HCT116 (cell line): ENCODE measurements at regions not wholly inside any gene's neighbourhood (a gene's known extent, or its start where the extent isn't known, plus 50 kb on each side); places are given as distances from the start of the nearest gene placed in this dataset.

ENCODE experiments used
- ATAC-seq: fragments of 200-7000 bp; cut with Tn5 transposase; 2 replicates; pipeline ENCODE4 v1.9.1; 2020; ENCODE audit warnings: mild to moderate bottlenecking, moderate library complexity
- BruUV-seq: library from RNA; stranded (reverse); fragments of 400-500 nt; replicated peaks from 2 replicates; lab custom pipeline; 2021; lab: Mats Ljungman, UMichigan
- CTCF ChIA-PET: fragments of 300-600 bp; sonication (Branson Sonifier 250); formaldehyde crosslinking; loops from one replicate; lab custom pipeline; 2021; ENCODE audit warnings: antibody characterized with exemption; lab: Charles Lee
- POLR2A ChIA-PET: fragments of 300-600, 350-600 bp; sonication (Branson Sonifier 250); formaldehyde crosslinking; loops from one replicate; lab custom pipeline; 2021; ENCODE audit warnings: antibody characterized with exemption; lab: Charles Lee
- RAD21 ChIA-PET, 2 experiments: fragments of 300-600 bp; sonication (Branson Sonifier 250); formaldehyde crosslinking; loops; one replicate each; lab custom pipeline; 2023; ENCODE audit warnings: low total read pairs in 2 of 2; ENCODE audit not compliant: uncharacterized antibody in 2 of 2, unreplicated experiment in 2 of 2, low non-redundant PET in 1 of 2; lab: Charles Lee
- DNase-seq: peaks from one replicate; pipeline ENCODE4 v3.0.0-alpha.2; 2010; ENCODE audit warnings: low read depth, low spot score
- H2AFZ ChIP-seq: fragments of 200-600 bp; shearing (Covaris generic), sonication (generic); 2 replicates; pipeline ENCODE4 v1.6.1; 2017; ENCODE audit warnings: low read depth, mixed run types, mixed read lengths, antibody characterized with exemption, low read length; ENCODE audit not compliant: poor library complexity, severe bottlenecking
- H3K27ac ChIP-seq: 2 replicates; pipeline ENCODE4 v1.5.1; 2012; ENCODE audit warnings: low read depth, low read length
- H3K27me3 ChIP-seq: fragments of 200-600 bp; sonication (generic); 2 replicates; pipeline ENCODE4 v1.6.1; 2016; ENCODE audit warnings: mixed run types, low read length, mixed read lengths; ENCODE audit not compliant: insufficient read depth
- H3K36me3 ChIP-seq, 2 experiments: fragments of 200-500 bp in 1 of 2; fragments of 200-600 bp in 1 of 2; sonication (Bioruptor generic) in 1 of 2; sonication (generic) in 1 of 2; 2 replicates each; pipeline versions ENCODE4 v1.5.1 to v1.6.1; 2014 to 2016; ENCODE audit warnings: low read length in 2 of 2, inconsistent platforms in 1 of 2, mixed read lengths in 1 of 2, mixed run types in 1 of 2; ENCODE audit not compliant: insufficient read depth in 2 of 2, control insufficient read depth in 1 of 2
- H3K4me1 ChIP-seq, 2 experiments: fragments of 200-600 bp in 1 of 2; sonication (generic) in 1 of 2; 2 replicates each; pipeline versions ENCODE4 v1.5.1 to v1.6.1; 2012 to 2017; ENCODE audit warnings: low read length in 2 of 2, inconsistent platforms in 1 of 2, mild to moderate bottlenecking in 1 of 2, mixed read lengths in 1 of 2, mixed run types in 1 of 2, moderate library complexity in 1 of 2; ENCODE audit not compliant: insufficient read depth in 2 of 2, control insufficient read depth in 1 of 2
- H3K4me2 ChIP-seq: fragments of 200-600 bp; sonication (generic); 2 replicates; pipeline ENCODE4 v1.6.1; 2017; ENCODE audit warnings: mixed run types, low read length, mixed read lengths
- H3K4me3 ChIP-seq, 2 experiments: fragments of 200-600 bp in 1 of 2; sonication (generic) in 1 of 2; replicated peaks in 1 of 2; 2 replicates each; pipeline ENCODE4 v1.5.1; 2011 to 2016; ENCODE audit warnings: low read length in 2 of 2, control low read depth in 1 of 2, low read depth in 1 of 2, mild to moderate bottlenecking in 1 of 2, mixed read lengths in 1 of 2, mixed run types in 1 of 2
- H3K79me2 ChIP-seq: fragments of 200-600 bp; sonication (generic); 2 replicates; pipeline ENCODE4 v1.6.1; 2017; ENCODE audit warnings: mild to moderate bottlenecking, mixed run types, low read length, moderate library complexity, mixed read lengths; ENCODE audit not compliant: insufficient read depth
- H3K9ac ChIP-seq: fragments of 200-600 bp; sonication (generic); 2 replicates; pipeline ENCODE4 v1.6.1; 2016; ENCODE audit warnings: low read length, mixed read lengths
- H3K9me2 ChIP-seq: fragments of 200-600 bp; sonication (generic), shearing (Covaris generic); 2 replicates; pipeline ENCODE4 v1.6.1; 2017; ENCODE audit warnings: mixed run types, mild to moderate bottlenecking, moderate library complexity; ENCODE audit not compliant: insufficient read depth
- H3K9me3 ChIP-seq, 2 experiments: fragments of 200-500 bp in 1 of 2; fragments of 200-600 bp in 1 of 2; sonication (Bioruptor generic) in 1 of 2; sonication (generic) in 1 of 2; 2 replicates each; pipeline ENCODE4 v1.6.1; 2014 to 2017; ENCODE audit warnings: low read length in 2 of 2, mixed read lengths in 2 of 2, inconsistent platforms in 1 of 2, low read depth in 1 of 2, mild to moderate bottlenecking in 1 of 2, mixed run types in 1 of 2, moderate library complexity in 1 of 2; ENCODE audit not compliant: control insufficient read depth in 1 of 2, insufficient read depth in 1 of 2
- H4K20me1 ChIP-seq: fragments of 200-600 bp; sonication (generic), shearing (Covaris generic); 2 replicates; pipeline ENCODE4 v1.6.1; 2017; ENCODE audit warnings: mixed run types, mild to moderate bottlenecking, moderate library complexity; ENCODE audit not compliant: insufficient read depth
- ATF3 ChIP-seq: IDR thresholded peaks from 2 replicates; pipeline ENCODE4 v1.6.1; 2012
- CEBPB ChIP-seq: IDR thresholded peaks from 2 replicates; pipeline ENCODE4 v1.6.1; 2012; ENCODE audit warnings: low read depth
- CTCF ChIP-seq, 3 experiments: fragments of 200-600 bp in 1 of 3; sonication (generic) in 1 of 3; IDR thresholded peaks in 2 of 3; conservative IDR thresholded peaks in 1 of 3; 2 replicates each; pipeline ENCODE4 v1.5.1; 2012 to 2017; ENCODE audit warnings: low read depth in 2 of 3, low read length in 2 of 3, antibody characterized with exemption in 1 of 3, borderline replicate concordance in 1 of 3, control low read depth in 1 of 3, mild to moderate bottlenecking in 1 of 3, mixed read lengths in 1 of 3, mixed run types in 1 of 3, moderate library complexity in 1 of 3; ENCODE audit not compliant: insufficient read depth in 1 of 3
- EZH2phosphoT487 ChIP-seq: fragments of 200-600 bp; IDR thresholded peaks from 2 replicates; pipeline ENCODE4 v1.6.1; 2018; ENCODE audit warnings: antibody characterized with exemption, borderline replicate concordance
- JUND ChIP-seq: IDR thresholded peaks from 2 replicates; pipeline ENCODE4 v1.6.1; 2012
- MAX ChIP-seq: IDR thresholded peaks from 2 replicates; pipeline ENCODE4 v1.6.1; 2012
- POLR2A ChIP-seq: IDR thresholded peaks from 2 replicates; pipeline ENCODE4 v1.7.0; 2011; ENCODE audit warnings: borderline replicate concordance; ENCODE audit not compliant: insufficient read depth, insufficient read length; ENCODE audit errors: extremely low read depth
- POLR2AphosphoS5 ChIP-seq: IDR thresholded peaks from 2 replicates; pipeline ENCODE4 v1.6.1; 2011; ENCODE audit warnings: mild to moderate bottlenecking, low read depth, low read length, moderate library complexity
- REST ChIP-seq: IDR thresholded peaks from 2 replicates; pipeline ENCODE4 v1.6.1; 2012; ENCODE audit warnings: low read depth
- SP1 ChIP-seq: IDR thresholded peaks from 2 replicates; pipeline ENCODE4 v1.6.1; 2012; ENCODE audit warnings: low read depth
- ZBTB33 ChIP-seq: IDR thresholded peaks from 2 replicates; pipeline ENCODE4 v1.6.1; 2011; ENCODE audit warnings: mild to moderate bottlenecking, low read length, moderate library complexity; ENCODE audit not compliant: insufficient replicate concordance; ENCODE audit errors: extremely low read depth
- intact Hi-C: fragments of 100-400 bp; cut with micrococcal nuclease; formaldehyde crosslinking; loops from 2 replicates; pipeline ENCODE4 v1.10.0; 2022

GRCh38 chr3:59429198-59429597 lies 379.4 kb upstream of the CFAP20DC start:
- Histone ChIP-seq H3K9me2 (no peaks in the 10 kb centered on the region), H3K36me3 (no peaks in the 10 kb centered on the region), H2AFZ (no peak overlapping the region), H4K20me1 (no peaks in the 10 kb centered on the region), H3K79me2 (no peaks in the 10 kb centered on the region), H3K4me1 (no peaks in the 10 kb centered on the region), H3K4me3 (no peak overlapping the region), H3K9ac (no peak overlapping the region), H3K4me2 (no peak overlapping the region)
- CTCF ChIA-PET, result no interaction called here
- POLR2A ChIA-PET, result no interaction called here
- TF ChIP-seq REST (no peak), EZH2phosphoT487 (no peak), CEBPB (no peak)
- TF ChIP-seq, all 23 proteins: peak for 0
- Histone ChIP-seq H3K9me3 (no peaks in the 10 kb centered on the region), H3K27ac (no peak overlapping the region), H3K27me3 (peaks cover 46% of the 10 kb centered on the region)
- no TSS peak for BruUV-seq
- ATAC-seq (no peak), DNase-seq (no peak)
- intact Hi-C loops, result no loop called here
- RAD21 ChIA-PET, result no interaction called here

GRCh38 chr3:59426821-59427565 lies 377.2 kb upstream of the CFAP20DC start:
- Histone ChIP-seq H4K20me1 (no peaks in the 10 kb centered on the region), H3K4me2 (no peak overlapping the region), H3K9me2 (no peaks in the 10 kb centered on the region), H3K4me1 (no peaks in the 10 kb centered on the region), H2AFZ (no peak overlapping the region), H3K36me3 (no peaks in the 10 kb centered on the region), H3K4me3 (no peak overlapping the region), H3K9me3 (no peaks in the 10 kb centered on the region), H3K27me3 (peaks cover 49% of the 10 kb centered on the region), H3K27ac (no peak overlapping the region), H3K79me2 (no peaks in the 10 kb centered on the region), H3K9ac (no peak overlapping the region)
- ChIA-PET POLR2A (no interaction called here), CTCF (no interaction called here), RAD21 (no interaction called here)
- ATAC-seq, result no peak
- BruUV-seq, result no TSS peak
- intact Hi-C loops, result no loop called here
- DNase-seq, result no peak
- no peak for TF ChIP-seq ATF3
- TF ChIP-seq CTCF (IDR thresholded peaks at IDR 0.05 in 2 of 3, conservative IDR thresholded peaks at IDR 0.05 in 1 of 3; ENCODE audit: borderline replicate concordance in 1 of 3, insufficient read depth in 1 of 3, low read depth in 2 of 3, low read length in 2 of 3), result no peak
- TF ChIP-seq MAX, result no peak
- no peak for TF ChIP-seq ZBTB33
- no peak for TF ChIP-seq POLR2AphosphoS5
- no peak for TF ChIP-seq POLR2A
- no peak for TF ChIP-seq JUND
- TF ChIP-seq SP1, result no peak
